ENCODE measurements at regions not wholly inside any gene's neighbourhood (a gene's known extent, or its start where the extent isn't known, plus 50 kb on each side); places are given as distances from the start of the nearest gene placed in this dataset.

DNA sequence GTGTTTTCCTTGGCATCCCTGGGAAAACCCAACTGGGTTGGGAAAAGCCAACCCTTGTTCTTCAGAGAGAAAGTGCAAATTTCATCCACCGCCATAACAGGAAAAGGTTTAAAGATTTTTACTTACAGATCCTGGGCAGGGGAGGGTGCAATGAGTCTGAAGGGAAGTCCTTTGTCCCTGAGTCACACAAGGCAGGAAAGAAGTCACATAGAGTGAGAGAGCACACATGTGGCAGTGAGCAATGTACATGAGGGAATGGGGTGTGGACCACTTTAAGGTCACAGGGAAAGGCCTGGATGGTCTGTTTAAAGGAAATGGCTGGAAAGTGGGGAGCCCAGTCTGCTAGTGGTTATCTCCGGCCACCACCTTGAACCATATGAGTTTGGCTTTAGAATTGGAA, 248.9 kb downstream of the HS3ST1 start:
- FAIRE-seq, result no peak

DNA sequence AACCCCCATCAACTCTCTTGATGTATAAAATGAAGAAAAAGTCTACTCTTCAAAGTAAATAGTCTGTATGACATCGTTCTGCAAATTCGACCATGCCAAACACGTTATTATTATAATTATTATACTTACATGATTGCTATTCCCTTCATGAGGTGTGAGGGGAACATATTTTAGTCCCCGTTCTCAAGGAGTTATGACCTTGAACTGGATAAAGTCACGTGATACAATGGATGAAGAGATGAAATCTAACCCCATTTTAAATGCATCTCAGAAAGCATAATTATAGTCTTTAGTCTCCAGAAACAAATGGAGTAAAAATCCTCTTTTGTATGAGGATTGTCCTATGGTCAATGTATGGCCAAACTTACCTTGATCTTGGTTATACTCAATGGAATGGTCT, 250.3 kb downstream of the HS3ST1 start:
- no peak for FAIRE-seq

DNA sequence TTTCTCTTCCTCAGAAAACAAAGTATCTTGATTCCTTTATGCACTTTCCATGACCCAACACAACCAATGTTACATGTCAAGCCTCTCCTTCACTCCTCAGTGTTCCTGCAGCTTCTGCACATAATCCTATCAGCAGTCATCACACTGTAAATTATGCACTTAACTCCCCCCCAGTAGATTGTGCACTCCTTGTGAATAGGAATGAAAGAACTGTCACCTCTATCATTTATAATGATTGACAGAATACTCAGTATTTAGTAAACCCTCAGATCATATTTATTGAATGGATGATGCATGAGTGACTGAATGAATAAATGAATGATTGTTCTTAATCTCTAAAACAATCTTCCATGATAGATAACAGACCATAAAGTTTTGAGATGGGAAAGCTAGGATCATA, 253.3 kb downstream of the HS3ST1 start:
- FAIRE-seq, result no peak

DNA sequence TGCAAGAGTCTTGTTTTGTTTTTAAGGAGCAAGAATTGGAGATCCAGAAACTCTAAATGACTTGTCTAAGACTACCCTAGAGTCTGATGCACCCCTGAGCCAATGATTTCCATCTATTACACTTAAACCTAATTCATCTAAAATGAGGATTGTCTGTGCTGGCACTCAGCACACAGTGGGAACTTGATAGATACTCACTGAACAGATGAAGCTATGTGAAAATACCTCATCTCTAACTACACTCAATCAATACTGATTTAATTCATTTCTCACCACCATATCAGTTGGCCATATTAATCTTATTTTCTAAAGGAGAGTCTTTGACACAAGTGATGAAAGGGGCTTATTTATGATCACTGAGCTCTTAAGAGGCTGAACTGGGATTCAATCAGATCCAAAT, 262.1 kb downstream of the HS3ST1 start:
- no peak for FAIRE-seq

DNA sequence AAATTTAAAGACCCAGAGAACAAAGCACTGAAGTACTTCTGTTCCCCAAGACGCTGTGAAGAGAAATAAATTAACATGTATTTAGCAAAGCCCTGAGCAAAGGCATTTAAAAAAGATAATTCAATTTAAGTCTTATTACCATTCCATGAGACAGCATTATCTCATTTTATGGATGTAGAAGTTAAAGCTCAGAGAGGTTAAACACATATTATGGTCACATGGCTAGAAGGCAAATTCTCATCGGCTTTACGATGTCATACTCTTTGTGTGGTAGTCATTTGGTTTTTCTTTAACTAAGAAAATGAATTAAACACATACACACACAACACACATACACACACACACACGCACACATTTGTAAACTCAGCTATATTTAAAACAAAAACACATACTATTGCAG, 262.7 kb downstream of the HS3ST1 start:
- FAIRE-seq, result no peak

DNA sequence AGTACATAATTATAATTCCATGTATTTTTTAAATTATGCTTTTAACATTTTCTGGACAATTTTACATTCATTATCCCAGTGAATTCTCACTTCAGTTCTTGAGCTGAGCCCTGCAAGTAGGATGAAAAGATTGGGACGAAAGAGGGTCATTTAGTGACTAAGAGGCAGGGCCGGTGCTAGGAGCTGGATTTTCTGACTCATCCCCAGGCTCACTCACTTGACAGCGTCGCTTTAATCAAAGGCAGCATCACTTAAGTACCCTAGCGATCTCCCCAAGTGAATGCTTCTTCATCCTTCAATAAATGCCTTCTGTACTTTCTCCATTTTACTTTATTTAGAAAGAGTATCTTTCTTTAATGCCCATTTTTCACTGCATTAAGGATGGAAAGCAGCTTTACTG, 263.6 kb downstream of the HS3ST1 start:
- FAIRE-seq, result no peak

DNA sequence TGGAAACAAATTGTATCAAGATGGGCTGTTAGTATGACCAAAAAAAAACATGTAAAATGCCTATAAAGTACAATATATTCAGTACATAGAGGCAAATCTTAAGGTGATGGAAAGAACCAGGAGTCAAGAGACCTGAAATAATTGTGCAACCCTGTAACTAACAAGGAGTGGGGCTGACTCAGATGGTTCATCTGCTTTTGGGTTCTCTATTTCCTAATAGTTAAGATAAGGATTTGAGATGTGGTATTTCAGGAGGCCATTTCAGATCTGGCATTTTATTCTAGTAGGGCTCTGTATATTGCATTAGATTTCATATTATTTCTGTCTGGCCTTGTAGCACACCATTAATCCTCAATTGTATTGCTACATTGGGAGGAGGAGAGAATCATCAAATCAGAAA, 268.4 kb downstream of the HS3ST1 start:
- no peak for FAIRE-seq

DNA sequence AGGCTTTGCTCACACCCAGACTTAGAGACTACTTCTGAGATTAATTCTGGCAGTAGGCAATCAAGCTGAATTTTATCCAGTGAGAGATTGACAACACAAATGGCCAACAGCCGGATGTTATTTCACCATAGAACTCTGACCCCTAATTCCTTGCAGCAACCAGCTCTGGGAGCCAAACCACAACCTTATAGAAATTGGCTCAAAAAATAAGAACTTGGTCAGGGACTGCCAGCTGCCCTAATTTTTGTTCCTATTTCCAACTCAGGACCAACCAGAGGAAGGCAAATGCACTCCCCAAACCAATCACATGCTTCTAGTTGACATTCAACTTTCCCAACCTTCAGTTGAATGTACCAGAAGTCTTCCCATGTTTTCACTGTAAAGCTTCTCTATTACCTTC, 269.7 kb downstream of the HS3ST1 start:
- FAIRE-seq, result no peak

DNA sequence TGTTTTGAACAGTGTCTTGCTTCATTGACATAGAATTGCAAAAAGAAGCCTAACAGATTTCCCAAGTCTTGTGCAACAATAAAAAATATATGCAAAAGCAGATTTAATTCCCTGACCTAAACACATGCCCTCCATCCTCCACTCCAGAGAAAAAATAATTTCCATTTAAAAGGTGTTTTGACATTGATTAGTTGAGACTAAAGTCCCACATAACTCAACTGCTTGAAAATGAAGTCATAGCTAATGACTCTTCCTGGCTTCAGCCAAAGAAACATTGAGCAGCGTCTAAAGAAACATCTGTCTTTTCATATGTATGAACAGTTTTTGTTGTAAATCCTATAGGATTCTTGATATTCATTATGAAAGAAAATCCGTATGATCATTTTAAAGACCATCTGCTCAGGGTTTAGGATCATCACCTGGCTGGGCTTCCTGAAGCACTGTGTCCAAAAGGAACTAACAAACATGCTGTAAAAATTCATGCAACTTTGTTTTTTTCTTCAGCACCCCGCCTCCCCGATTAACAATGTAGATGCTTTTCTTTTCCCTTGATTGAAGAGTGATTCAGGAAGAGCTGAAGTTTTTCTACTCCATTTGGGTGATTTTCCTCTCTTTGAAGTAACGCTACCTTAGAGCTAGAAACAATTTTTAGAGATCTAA, 273.4 kb downstream of the HS3ST1 start:
- FAIRE-seq, result no peak

DNA sequence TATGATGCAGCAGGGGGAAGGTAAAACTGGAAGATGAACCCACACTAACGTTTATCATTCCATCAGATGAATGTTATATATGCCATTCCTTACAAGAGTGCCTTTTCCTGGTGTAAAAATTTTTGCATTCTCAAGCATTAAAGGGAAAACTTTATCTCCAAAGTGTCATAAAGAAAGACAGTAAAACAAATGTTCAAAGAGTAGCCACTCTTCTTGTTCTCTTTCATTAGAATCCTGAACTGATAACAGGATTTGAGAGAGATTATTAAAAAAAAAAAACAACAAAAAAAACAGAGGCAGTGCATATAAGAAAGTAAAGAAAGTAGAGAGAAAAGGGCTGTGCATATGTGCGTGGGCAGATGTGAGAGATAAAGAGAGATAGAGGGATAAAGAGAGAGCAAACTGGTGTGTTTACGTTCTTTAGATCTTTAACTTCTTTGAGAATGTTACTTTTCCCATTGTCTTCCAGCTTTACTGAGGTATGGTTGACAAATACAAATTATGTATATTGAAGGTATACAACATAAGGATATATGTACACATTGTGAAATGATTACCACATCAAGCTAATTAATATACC, 275.4 kb downstream of the HS3ST1 start:
- no peak for FAIRE-seq

DNA sequence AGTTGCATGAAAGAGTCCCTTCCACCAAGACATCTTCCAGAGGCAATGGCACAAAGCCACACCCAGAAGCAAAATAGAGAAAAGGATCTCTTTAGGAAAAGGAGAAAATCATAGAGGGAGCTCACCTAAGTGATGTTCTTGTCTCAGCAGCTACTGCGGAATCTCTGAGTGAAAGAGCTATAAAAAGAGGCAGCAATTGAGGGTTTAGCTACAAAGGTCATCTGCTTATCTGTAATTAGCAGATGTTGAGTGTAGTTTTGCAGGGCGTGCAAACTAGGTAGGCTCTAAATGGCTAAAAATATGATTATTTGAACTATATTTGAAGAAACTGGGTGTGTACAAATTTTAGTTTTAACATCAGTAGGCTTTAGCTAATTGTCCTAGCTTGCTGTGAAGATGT, 276.0 kb downstream of the HS3ST1 start:
- FAIRE-seq, result no peak

DNA sequence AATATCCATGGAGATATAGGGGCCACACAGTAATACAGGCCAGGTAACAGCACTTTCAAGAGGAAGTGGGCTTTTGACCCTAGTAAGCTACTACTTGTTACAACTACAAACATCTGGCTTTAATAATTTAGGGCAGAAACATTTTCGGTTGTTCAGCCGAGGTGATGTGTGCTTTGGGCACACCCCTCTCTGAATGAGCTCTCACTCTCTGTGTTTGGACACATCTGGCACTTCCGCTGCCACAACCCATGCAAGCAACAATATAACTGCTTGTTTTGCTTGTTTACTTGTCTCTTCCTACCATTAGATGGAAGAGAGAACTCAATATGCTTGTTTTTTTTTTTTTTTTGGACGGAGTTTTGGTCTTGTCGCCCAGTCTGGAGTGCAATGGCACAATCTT, 277.2 kb downstream of the HS3ST1 start:
- FAIRE-seq, result no peak

DNA sequence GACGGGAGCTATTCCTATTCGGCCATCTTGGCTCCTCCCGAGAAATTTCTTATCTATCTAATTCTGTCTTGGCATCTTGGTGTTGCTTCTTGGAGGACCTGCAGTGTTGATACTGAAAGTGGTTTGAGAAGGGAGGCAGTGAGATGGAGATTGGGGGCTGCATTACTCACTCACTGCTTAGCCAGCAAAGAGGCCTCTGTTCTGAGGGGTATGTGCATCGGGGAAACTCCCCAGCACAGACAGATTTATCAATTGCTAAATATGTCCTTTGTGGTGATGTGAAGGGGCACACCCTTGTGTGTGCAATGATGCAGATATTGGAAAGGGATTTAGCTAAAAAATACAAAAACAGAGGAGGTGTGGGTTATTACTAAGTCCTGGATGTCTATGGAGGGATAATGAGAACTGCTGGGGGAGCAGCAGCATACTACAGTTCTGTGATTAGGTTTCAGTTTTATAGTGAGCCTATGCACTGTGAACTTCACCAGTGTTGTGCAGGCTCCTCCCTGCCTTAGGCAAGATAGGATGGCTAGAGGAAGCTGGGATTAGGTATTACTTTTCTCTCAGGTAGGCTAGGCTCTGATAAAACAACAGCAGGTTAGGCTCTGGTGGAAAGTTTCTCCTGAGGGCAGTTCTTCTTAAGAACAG, 279.0 kb downstream of the HS3ST1 start:
- no peak for FAIRE-seq

DNA sequence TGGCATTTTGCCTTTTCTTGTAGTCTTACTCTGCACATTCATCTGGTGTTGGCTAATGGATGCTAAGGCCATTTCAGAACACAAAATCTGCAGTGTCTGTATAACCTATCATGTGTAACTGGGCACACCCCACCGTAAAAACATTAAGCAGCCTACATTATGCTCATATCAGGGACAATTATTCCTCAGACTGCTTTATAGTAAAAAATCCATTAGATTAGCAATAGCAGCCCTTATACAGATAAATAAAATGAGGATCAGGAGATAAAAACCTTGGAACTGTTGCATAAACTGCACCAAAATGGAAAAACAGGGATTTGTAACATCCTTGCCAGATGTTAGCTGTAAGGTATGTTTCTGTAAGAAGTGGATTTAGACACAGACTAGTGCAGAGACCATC, 288.8 kb downstream of the HS3ST1 start:
- no peak for FAIRE-seq

DNA sequence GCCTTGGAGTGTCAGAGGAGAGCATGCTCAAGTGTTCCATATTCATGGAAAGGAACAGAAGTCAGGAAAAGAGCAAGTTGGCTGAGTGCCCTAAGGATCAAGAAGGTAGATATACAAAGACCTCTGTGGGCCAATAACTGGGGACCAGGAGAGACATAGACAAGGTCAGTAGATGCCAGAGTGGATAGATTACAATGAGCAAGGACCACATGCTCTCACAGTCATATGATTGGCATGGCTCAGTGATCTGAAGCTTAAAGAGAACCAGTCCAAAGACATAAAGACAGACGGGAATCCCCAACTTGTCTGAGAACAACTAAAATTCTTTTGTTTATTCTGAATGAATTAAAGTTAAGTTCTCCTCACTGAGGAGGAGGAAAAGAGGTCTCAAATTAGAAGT, 289.7 kb downstream of the HS3ST1 start:
- FAIRE-seq, result no peak

DNA sequence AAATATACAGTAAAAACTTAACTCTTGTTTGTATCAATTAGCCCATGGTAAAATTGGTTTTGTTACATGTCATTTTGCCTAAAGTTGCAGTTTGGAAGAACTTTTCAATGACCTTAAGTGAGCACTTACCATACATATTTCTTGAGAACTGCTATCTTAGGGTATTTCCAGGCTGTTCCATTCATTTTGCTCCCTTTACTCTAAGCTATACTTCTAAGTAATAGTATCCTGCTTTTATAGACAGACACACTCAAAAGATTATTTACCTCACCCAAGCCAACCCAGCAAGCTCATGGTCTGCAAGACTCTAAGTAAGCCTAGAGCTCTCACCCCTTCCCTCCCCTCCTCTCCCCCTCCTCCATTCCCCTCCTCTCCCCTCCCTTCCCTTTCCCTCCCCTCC, 294.0 kb downstream of the HS3ST1 start:
- FAIRE-seq, result no peak

DNA sequence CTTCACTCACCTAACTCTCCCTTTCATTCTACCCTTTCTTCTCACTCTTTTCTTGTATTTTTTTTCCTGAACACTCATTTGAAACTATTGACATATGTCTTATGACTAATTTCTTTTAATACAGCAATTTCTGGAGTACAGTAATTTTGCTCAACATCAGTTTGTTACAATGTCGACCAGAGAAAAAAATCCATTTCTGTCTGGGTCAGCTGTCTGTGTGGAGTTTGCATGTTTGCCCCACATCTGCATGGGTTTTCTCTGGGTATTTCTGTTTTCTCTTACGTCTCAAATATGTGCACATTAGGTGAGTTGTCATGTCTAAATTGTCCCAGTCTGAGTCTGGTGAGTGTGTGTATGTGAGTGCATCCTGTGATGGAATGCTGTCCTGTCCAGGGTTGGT, 294.8 kb downstream of the HS3ST1 start:
- FAIRE-seq, result no peak

DNA sequence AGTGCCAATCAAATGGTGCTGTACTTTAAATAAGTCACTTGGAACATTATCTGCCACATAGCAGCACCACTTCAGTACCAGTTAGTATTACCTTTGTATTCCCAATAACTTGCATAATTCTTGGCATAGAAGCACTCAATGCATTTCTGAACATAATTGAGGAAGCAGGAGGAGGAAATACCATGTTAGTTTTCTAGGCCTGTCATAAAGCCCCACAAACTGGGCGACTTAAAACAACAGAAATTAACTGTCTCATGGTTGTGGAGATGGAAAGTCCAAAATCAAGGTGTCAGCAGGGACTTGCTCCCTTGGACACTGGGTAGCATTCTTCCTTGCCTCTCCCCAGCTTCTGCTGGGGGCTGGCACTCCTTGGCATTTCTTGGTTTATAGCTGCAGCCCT, 296.2 kb downstream of the HS3ST1 start:
- no peak for FAIRE-seq

DNA sequence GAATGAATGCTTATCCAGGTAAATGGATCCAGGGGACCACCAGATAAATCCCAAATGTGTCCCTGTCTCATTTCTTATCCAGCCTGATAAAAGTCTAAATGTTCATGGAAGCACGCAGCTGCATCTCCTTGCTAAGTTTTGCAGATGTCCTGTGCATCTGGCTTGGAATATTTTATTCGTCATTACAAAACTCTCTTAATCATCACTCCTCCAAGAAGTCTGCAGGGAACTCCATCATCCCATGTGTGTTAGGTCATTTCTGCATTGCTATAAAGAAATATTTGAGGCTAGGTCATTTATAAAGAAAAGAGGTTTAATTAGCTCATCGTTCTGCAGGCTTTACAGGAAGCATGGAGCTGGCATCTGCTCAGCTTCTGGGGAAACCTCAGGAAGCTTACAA, 297.2 kb downstream of the HS3ST1 start:
- no peak for FAIRE-seq

DNA sequence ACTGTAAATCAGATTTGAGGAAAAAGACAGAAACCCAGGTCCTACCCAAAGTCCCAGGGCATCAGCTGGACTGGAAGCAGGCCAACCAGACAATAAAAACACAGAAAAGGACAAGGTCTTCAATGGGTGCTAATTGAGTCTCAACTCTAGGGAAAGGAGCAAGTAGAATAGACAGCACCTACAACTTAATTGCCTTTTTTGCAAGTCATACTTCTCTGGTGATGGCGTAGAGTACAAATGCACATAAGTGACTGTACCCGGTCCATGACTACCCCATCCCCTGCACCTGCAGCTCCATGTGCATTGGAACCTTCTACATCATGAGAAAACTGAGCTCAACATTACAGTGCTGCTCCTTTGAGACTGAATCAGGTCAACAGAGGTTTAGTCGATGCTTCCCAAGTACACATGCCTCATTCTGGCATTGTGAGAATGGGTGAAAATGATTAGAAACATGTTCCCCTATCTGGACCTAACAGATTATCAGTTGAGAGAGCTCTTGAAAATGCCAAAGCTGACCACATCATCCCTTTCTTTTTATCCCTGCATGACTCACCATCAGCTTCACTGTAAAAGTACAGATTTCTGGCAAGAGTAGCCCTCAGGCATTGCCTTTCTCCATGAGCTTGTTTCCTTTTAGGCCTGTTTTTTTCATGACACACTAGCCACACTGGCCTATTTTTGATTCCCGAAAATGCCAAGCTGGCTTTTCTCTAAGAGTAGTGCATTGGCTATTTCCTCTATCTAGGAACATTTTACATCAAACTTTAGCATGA, 298.3 kb downstream of the HS3ST1 start:
- no peak for FAIRE-seq

DNA sequence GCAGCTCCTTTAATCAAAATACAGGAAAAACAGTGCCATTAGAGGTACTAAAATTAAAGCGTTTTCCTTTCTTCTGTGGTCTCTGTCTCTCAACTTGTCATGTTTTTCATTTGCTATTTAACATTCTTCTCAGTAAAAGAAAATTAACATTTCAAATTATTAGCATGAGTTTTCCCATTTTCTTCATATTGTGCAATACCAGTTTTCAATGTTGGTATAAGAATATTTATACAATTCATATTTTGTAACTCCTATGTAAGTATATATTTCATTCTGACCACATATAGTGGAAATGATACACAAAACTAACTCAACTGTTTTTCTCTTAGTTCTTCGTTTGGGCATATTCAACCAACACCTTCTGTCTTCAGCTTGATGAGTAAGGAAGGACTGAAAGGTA, 308.3 kb downstream of the HS3ST1 start:
- FAIRE-seq, result no peak

DNA sequence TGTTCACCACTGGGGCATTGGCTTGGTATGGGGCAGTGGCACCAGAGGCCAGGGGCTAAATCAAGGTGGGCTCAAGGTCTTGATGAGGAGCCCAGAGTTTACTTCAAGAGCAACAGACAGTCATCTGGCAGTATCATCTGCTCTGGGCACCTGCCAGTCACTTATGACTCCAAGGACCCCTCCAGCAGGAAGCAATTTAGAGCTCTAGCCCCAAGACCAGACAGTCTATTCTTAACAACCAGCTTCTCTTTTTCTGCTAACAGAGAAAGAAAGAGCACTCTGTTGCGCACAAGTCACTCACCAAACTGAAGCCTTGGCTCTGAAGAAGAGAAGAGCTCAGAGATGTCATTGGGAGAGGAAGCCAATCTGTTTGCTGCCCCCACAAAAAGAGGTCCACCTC, 309.2 kb downstream of the HS3ST1 start:
- no peak for FAIRE-seq

DNA sequence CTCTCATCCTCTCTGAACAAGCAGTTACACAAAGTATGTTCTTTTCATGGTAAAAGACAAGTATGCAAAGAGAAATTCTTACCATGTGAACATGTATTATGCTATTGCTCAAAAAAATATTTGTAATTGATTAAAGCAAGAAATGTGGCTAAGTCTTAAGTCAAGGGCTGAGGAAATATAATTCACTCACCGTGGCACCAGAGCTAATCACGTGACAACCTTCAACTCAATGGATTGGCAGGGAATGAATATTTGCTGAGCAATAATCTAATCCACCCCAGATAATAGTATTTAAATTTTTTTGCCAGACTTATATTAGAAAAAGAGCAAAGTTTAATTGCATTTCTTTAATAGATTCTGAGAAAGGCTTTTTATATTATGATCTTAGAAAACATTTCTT, 310.2 kb downstream of the HS3ST1 start:
- FAIRE-seq, result no peak

DNA sequence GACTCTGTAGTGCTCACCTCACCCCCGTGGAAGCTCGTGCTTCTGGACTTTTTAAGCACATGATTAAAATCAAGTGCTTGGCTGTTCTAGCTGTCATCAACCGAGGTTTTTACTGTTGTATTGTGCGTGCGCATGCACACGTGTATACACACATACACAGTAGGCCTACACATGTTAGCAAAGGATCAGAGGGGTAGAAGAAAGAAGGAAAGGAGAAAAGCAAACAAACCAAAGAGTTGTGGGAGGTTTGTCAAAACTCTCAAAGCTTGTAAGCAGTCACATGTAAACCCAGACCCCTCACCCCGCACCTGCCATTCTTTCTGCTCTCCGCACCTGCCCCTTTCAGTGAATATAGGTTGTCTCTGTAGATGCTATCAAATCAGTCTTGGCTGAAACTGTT, 311.8 kb downstream of the HS3ST1 start:
- FAIRE-seq, result no peak

All from TTC549 (cell line).